ENCODE measurements at regions not wholly inside any gene's neighbourhood (a gene's known extent, or its start where the extent isn't known, plus 50 kb on each side); places are given as distances from the start of the nearest gene placed in this dataset.

- DNase-seq (ENCODE audit: low spot score): no peak
These were observed 67.9 kb upstream of the MACF1 start for GRCh38 chr1:39136638-39137037.

- DNase-seq (ENCODE audit: low spot score): no peak
These were observed 64.7 kb upstream of the MACF1 start for GRCh38 chr1:39139723-39140360.

GRCh38 chr1:39141925-39142324 is 62.6 kb upstream of the MACF1 start:
- DNase-seq (ENCODE audit: low spot score): no peak

GRCh38 chr1:39142401-39143060 is 62.0 kb upstream of the MACF1 start:
- DNase-seq (ENCODE audit: low spot score): no peak

- DNase-seq (ENCODE audit: low spot score): no peak
These were observed 59.6 kb upstream of the MACF1 start for GRCh38 chr1:39144924-39145323.

GRCh38 chr1:39145331-39145965 is 59.0 kb upstream of the MACF1 start:
- no peak for DNase-seq (ENCODE audit: low spot score)

- no peak for DNase-seq (ENCODE audit: low spot score)
These were observed 57.8 kb upstream of the MACF1 start for GRCh38 chr1:39146681-39147080.

GRCh38 chr1:39147099-39148025 is 57.1 kb upstream of the MACF1 start:
- no peak for DNase-seq (ENCODE audit: low spot score)

GRCh38 chr1:39148942-39149341 is 55.6 kb upstream of the MACF1 start:
- DNase-seq (ENCODE audit: low spot score): no peak

GRCh38 chr1:39149509-39149908 is 55.0 kb upstream of the MACF1 start:
- no peak for DNase-seq (ENCODE audit: low spot score)

- DNase-seq (ENCODE audit: low spot score): no peak
These were observed 53.7 kb upstream of the MACF1 start for GRCh38 chr1:39150779-39151178.

GRCh38 chr1:39151267-39151666 is 53.2 kb upstream of the MACF1 start:
- no peak for DNase-seq (ENCODE audit: low spot score)

- DNase-seq (ENCODE audit: low spot score): no peak
These were observed 51.6 kb upstream of the MACF1 start for GRCh38 chr1:39152923-39153322.

GRCh38 chr1:39153684-39154083 is 50.8 kb upstream of the MACF1 start:
- DNase-seq (ENCODE audit: low spot score): no peak

GRCh38 chr1:39154553-39155421 is 49.7 kb upstream of the MACF1 start:
- DNase-seq (ENCODE audit: low spot score): no peak
